Neural cell (in vitro differentiated cells): ENCODE measurements at regions not wholly inside any gene's neighbourhood (a gene's known extent, or its start where the extent isn't known, plus 50 kb on each side); places are given as distances from the start of the nearest gene placed in this dataset.

Experiments used
- CTCF ChIP-seq: fragments of 450-650 bp; IDR thresholded peaks from 2 replicates; pipeline ENCODE4 v1.5.1; 2014; ENCODE audit warnings: antibody characterized with exemption, mild to moderate bottlenecking, moderate library complexity; ENCODE audit not compliant: poor library complexity, severe bottlenecking
- EP300 ChIP-seq: fragments of 450-650 bp; conservative IDR thresholded peaks from 2 replicates; pipeline ENCODE4 v1.6.1; 2014; ENCODE audit warnings: antibody characterized with exemption, mild to moderate bottlenecking, moderate library complexity; ENCODE audit not compliant: poor library complexity, severe bottlenecking
- EZH2 ChIP-seq: fragments of 200-600, 300-800 bp; shearing (Covaris generic), sonication (generic); IDR thresholded peaks from 2 replicates; pipeline ENCODE4 v1.6.1; 2014; ENCODE audit warnings: antibody characterized with exemption, low read length, borderline replicate concordance, mild to moderate bottlenecking; ENCODE audit not compliant: insufficient read depth, poor library complexity, severe bottlenecking
- POLR2AphosphoS5 ChIP-seq: IDR thresholded peaks from 2 replicates; pipeline ENCODE4 v1.6.1; 2012
- RAD21 ChIP-seq: fragments of 450-650 bp; conservative IDR thresholded peaks from 2 replicates; pipeline ENCODE4 v1.6.1; 2014; ENCODE audit warnings: antibody characterized with exemption, mild to moderate bottlenecking, moderate library complexity
- TAF1 ChIP-seq: IDR thresholded peaks from 2 replicates; pipeline ENCODE4 v1.6.1; 2012; ENCODE audit warnings: low read depth

- TF ChIP-seq EP300 (no peak), CTCF (no peak), RAD21 (no peak), TAF1 (no peak), POLR2AphosphoS5 (no peak), EZH2 (no peak)
Measured at GRCh38 chr1:66434096-66434495, 99.9 kb upstream of the SGIP1 start.
